ENCODE measurements at regions not wholly inside any gene's neighbourhood (a gene's known extent, or its start where the extent isn't known, plus 50 kb on each side); places are given as distances from the start of the nearest gene placed in this dataset.

DNA sequence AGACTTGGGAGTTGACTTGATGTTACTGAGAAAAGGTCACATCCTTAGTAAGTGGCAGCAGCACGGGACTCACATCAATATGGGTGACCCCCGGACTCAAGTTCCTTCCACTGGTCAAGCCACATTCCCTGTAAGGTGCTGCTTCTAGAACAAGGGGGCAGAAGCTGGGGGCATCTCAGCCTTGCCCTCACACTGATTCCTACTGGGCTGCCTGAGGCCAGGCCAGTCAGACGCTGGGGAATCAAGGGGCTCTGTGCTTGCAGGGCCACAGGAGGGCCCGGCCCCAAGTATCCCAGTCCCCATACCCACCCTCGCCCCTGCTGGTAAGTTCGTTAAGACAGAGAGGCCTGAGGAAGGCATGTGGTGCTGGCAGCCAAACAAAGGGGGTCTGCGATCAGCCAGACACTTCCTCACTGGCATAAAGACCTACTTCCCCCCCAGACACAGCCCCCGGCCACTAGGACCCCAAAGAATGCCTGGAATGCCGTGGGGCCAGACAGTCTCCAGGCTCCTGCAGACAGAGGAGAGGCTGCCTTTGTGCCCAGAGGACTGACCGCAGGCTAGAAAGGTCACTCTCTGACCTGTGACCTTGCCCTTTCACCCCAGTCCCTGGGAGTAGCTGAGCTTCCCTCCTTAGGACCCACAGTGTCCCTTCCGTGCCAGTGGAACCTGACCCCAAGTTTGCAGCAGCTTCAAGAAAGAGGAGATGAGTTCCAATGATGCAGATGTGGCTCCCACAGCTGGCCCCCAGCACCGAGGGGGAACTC, 83.6 kb downstream of the HS1BP3 start:
- CTCF ChIA-PET: no interaction called here
- TF ChIP-seq EZH2 (IDR thresholded peaks at IDR 0.05; ENCODE audit: low read length, unreplicated experiment): no peak
- no peak for TF ChIP-seq CTCF (conservative IDR thresholded peaks at IDR 0.05; ENCODE audit: low read depth, low read length)
- no peak for TF ChIP-seq EZH2phosphoT487 (IDR thresholded peaks at IDR 0.05; ENCODE audit: borderline replicate concordance, low read length)
- ATAC-seq: no peak
- Histone ChIP-seq H3K79me2 (ENCODE audit: low read length) (no peaks in the 10 kb centered on the region), H3K27me3 (ENCODE audit: low read length) (no peaks in the 10 kb centered on the region), H2AFZ (ENCODE audit: low read length) (no peak overlapping the region), H3K9me2 (replicated peaks; ENCODE audit: low read length) (no peaks in the 10 kb centered on the region), H3K36me3 (ENCODE audit: low read depth, low read length) (no peaks in the 10 kb centered on the region), H3K4me3 (ENCODE audit: low read length) (no peak overlapping the region), H4K20me1 (ENCODE audit: low read length) (no peaks in the 10 kb centered on the region), H3K27ac (ENCODE audit: low read length) (no peak overlapping the region), H3K9ac (ENCODE audit: low read length) (no peak overlapping the region), H3K4me1 (ENCODE audit: insufficient read depth, low read length) (peaks cover 23% of the 10 kb centered on the region), H3F3A (ENCODE audit: low read length, unreplicated experiment) (no peaks in the 10 kb centered on the region), H3K4me2 (ENCODE audit: low read length) (no peak overlapping the region), H3K9me3 (ENCODE audit: low read length) (no peaks in the 10 kb centered on the region)
- BruUV-seq (replicated peaks): no TSS peak
- POLR2A ChIA-PET (ENCODE audit: unreplicated experiment): no interaction called here
- intact Hi-C loops (cut with micrococcal nuclease): no loop called here
- no peak for DNase-seq

Measured in PC-3 (cell line).